GM12874 (cell line): ENCODE measurements at regions not wholly inside any gene's neighbourhood (a gene's known extent, or its start where the extent isn't known, plus 50 kb on each side); places are given as distances from the start of the nearest gene placed in this dataset.

Experiments
- TF ChIP-seq, protein P1 (sequence below): IDR thresholded peaks from 2 replicates; pipeline ENCODE4 v1.5.1; 2011; ENCODE audit warnings: low read depth, mild to moderate bottlenecking, control low read depth, low read length, moderate library complexity; ENCODE audit not compliant: insufficient read depth

DNA sequence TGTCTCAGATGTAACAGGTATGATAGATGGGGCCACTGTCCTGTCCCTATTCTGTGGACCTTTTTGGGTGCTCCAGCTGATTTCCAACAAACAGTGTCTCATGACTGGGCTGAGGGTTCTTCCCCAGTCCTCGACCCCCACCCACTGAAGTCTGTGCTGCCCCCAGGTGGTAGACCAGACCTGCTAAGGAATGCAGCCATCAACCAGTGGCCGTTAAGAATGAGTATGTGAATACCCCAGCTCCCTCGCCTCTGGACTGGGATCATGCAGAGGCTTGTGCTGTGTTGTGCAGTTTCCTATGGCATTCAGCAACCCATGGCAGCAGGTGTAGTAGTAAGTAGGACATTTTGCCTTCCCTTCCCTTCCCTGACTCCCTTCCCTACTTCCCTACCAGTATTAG, 183.1 kb upstream of the KAZN start:
- TF ChIP-seq, protein P1, sequence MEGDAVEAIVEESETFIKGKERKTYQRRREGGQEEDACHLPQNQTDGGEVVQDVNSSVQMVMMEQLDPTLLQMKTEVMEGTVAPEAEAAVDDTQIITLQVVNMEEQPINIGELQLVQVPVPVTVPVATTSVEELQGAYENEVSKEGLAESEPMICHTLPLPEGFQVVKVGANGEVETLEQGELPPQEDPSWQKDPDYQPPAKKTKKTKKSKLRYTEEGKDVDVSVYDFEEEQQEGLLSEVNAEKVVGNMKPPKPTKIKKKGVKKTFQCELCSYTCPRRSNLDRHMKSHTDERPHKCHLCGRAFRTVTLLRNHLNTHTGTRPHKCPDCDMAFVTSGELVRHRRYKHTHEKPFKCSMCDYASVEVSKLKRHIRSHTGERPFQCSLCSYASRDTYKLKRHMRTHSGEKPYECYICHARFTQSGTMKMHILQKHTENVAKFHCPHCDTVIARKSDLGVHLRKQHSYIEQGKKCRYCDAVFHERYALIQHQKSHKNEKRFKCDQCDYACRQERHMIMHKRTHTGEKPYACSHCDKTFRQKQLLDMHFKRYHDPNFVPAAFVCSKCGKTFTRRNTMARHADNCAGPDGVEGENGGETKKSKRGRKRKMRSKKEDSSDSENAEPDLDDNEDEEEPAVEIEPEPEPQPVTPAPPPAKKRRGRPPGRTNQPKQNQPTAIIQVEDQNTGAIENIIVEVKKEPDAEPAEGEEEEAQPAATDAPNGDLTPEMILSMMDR: no peak

DNA sequence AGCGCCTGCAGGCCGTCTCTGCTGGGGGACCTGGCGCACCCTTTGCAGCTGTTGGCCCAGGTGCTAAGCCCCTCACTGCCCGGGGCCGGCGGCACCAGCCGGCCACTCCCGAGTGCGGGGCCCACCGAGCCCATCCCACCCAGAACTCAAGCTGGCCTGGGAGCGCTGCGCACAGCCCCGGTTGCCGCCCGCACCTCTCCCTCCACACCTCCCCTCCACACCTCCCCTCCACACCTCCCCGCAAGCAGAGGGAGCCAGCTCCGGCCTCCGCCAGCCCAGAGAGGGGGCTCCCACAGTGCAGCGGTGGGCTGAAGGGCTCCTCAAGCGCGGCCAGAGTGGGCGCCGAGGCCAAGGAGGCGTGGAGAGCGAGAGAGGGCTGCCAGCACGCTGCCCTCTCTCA, 177.8 kb upstream of the KAZN start:
- TF ChIP-seq, protein P1: no peak

DNA sequence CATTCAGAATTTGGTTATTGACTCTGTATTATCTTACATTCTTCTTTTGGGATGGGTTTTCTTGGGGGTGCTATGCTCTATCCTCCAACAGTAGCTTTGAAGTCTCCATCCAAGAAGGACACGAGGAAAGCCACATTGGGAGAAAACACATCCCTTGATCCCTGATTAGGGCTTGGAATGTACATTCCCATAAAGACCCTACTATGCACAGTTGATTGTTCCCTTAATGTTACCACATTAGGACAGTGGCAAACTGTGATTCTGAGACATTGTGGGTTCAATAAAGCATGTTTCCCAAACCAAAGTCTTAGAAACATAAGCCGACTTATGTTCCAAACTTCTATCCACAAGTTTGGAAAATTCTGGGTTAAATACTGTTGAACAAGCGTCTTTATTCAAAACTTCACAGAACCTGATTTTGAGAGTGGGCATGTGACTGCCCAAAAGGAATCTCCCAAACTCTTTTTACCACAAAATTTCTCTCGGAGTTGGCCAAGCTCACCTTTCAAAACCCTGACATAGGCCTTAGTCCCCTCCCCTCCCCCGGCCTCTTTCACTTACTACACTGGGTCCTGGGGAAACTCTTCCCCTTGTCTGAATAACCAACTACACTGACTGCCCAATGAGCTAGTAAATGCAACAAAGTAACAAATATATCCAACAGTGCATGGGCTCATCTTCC, 177.0 kb upstream of the KAZN start:
- TF ChIP-seq, protein P1: no peak

DNA sequence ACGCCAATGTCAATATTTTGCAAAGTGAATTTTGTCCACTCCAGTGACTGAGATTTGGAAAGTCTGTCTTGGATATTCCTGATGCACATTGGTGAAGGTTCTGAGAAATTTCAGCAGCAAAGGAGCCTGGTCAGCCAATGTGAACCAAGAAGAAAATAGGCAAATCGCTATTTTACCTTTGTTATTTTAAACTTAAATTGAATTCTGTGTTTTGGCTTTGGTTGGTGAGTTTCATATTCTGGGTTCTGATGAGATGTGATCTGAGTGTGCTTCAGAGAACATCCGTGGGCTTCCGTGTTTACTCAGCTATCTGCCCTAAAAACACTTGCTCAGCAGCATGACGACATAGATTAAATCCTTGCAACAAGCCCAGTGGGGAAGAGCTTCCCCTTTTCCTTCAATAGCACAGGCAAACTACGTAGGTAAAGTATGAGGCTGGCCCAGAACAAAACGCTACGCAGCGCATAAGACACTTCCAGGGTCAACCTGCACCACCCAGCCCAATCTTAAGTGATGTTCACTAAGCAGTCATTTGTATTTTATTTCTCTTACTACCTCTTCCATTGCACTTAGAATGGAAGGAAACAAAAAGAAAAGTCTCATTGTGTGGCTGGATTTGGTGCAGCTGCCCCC, 176.4 kb upstream of the KAZN start:
- TF ChIP-seq, protein P1: no peak

DNA sequence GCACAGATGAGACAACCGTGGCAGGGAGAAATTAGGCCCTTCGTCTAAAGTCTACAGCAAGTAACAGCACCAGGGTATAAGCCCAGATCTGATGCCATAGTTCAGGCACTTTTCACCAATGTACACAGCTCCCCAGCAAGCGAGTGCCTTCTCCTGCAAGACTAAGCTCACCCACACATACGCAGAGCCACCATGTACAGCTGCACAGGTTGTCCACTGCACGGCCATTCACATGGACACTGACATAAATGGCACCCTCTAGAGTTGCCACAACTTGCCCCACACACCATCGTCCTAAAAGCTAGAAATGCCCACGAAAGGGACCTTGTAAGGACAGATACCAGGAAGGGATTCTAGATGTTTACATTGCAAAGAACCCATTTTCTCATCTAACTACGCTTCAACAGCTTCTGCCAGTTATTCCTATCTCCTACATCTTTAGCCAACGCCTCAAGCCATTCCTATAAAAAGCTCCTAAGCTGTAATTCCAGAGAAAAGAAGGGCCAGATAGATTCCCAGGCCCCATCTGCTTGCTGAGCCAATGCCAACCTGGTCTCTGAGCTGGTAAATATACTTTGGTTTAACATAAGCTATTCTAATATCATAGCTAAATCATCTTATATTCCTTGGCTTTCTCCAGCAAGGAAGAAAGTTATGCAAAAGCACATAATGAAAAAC, 174.0 kb upstream of the KAZN start:
- TF ChIP-seq, protein P1: no peak

DNA sequence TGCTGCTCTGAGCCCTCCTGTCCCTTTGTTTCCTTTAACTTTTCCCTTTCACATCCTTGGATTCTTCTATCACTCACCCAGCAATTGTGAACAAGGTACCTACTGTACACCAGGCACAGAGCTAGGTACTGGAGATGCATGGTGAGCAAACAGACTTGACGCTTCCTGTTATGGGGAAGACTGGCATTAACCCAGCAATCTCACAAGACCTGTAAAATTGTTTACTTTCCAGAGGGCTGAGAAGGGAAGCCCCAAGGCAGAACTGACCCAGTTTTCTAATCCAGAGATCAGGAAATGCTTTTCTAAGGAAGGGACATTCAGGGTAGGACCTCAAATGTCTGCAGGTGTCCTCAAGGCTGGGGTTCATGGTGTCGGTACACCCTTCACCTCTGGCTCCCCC, 171.6 kb upstream of the KAZN start:
- TF ChIP-seq, protein P1: no peak

DNA sequence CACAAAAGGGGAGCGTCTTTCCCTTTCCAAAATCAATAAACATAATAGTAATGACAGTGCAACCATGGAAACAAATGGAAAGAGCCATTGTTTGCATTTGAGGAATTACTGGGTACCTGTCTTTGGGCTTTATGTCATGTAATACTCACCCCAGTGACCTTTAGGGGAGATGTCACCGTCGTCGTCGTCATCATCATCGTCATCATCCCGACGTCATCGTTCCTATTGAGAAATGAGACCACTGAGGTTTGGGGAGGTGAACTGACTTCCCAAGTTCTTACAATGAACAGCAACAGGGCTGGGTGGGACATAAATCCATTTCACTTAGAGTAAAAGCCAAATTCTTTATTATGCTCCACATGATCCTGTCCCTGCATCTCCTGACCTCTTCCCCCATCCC, 168.9 kb upstream of the KAZN start:
- TF ChIP-seq, protein P1: no peak
